Vagina (tissue), 2 donors: ENCODE measurements at regions not wholly inside any gene's neighbourhood (a gene's known extent, or its start where the extent isn't known, plus 50 kb on each side); places are given as distances from the start of the nearest gene placed in this dataset.

Experiments used
- POLR2A ChIP-seq, 2 donors: fragments of 450-650 bp; IDR thresholded peaks; one replicate each; pipeline ENCODE4 v1.6.1; 2017; ENCODE audit warnings: antibody characterized with exemption in 2 of 2, mild to moderate bottlenecking in 2 of 2, moderate library complexity in 2 of 2
- POLR2AphosphoS5 ChIP-seq, 2 donors: sonication (generic); formaldehyde crosslinking; IDR thresholded peaks; one replicate each; pipeline ENCODE4 v1.9.0; 2017; ENCODE audit warnings: antibody characterized with exemption in 2 of 2, mild to moderate bottlenecking in 2 of 2, low read depth in 1 of 2; ENCODE audit not compliant: insufficient read depth in 1 of 2

- TF ChIP-seq POLR2A (IDR thresholded peaks at IDR 0.05) (no peak), POLR2AphosphoS5 (IDR thresholded peaks at IDR 0.05; ENCODE audit: insufficient read depth in 1 of 2, low read depth in 1 of 2) (no peak)
These were observed 141.3 kb upstream of the SLC35G4 start for GRCh38 chr18:11468120-11468519.
